H1 (cell line): ENCODE measurements at regions not wholly inside any gene's neighbourhood (a gene's known extent, or its start where the extent isn't known, plus 50 kb on each side); places are given as distances from the start of the nearest gene placed in this dataset.

Experiments
- ATF2 ChIP-seq: IDR thresholded peaks from 2 replicates; pipeline ENCODE4 v1.6.1; 2012; ENCODE audit warnings: low read length, inconsistent platforms
- CEBPB ChIP-seq: IDR thresholded peaks from 2 replicates; pipeline ENCODE4 v1.6.1; 2012; ENCODE audit warnings: low read depth, low read length
- CTCF ChIP-seq, 3 experiments: IDR thresholded peaks; 1 replicate in 2 of 3; 2 replicates in 1 of 3; pipeline versions ENCODE4 v1.5.1 to v1.6.1; 2011; ENCODE audit warnings: low read length in 3 of 3, mild to moderate bottlenecking in 3 of 3, inconsistent platforms in 2 of 3, low read depth in 1 of 3, moderate library complexity in 1 of 3; ENCODE audit not compliant: insufficient read depth in 1 of 3; ENCODE audit errors: control extremely low read depth in 1 of 3
- EZH2 ChIP-seq: fragments of 200-600 bp; sonication (generic); IDR thresholded peaks from 2 replicates; pipeline ENCODE4 v1.7.1; 2012; ENCODE audit warnings: low read depth, mild to moderate bottlenecking, moderate library complexity, low read length, inconsistent platforms; ENCODE audit not compliant: severe bottlenecking
- MAX ChIP-seq: IDR thresholded peaks from 2 replicates; pipeline ENCODE4 v1.6.1; 2012; ENCODE audit warnings: inconsistent platforms
- NRF1 ChIP-seq: IDR thresholded peaks from 2 replicates; pipeline ENCODE4 v1.6.1; 2011; ENCODE audit warnings: mild to moderate bottlenecking, low read depth, low read length, improper control_type of control experiment
- POLR2A ChIP-seq, 2 experiments: IDR thresholded peaks; 1 replicate in 1 of 2; 2 replicates in 1 of 2; pipeline ENCODE4 v1.6.1; 2011; ENCODE audit warnings: low read depth in 2 of 2, low read length in 2 of 2, mild to moderate bottlenecking in 2 of 2; ENCODE audit errors: control extremely low read depth in 1 of 2
- POLR2AphosphoS5 ChIP-seq: IDR thresholded peaks from 2 replicates; pipeline ENCODE4 v1.6.1; 2011; ENCODE audit warnings: low read depth, low read length
- SRF ChIP-seq: IDR thresholded peaks from 2 replicates; pipeline ENCODE4 v1.6.1; 2011; ENCODE audit warnings: mild to moderate bottlenecking, low read depth, low read length, moderate library complexity
- YY1 ChIP-seq: IDR thresholded peaks from 2 replicates; pipeline ENCODE4 v1.6.1; 2011; ENCODE audit warnings: low read depth, mild to moderate bottlenecking, low read length

GRCh38 chr11:29300420-29300819, 716.4 kb downstream of the KCNA4 start:
- TF ChIP-seq CTCF (IDR thresholded peaks at IDR 0.05; ENCODE audit: control extremely low read depth in 1 of 3, insufficient read depth in 1 of 3, low read depth in 1 of 3, low read length in 3 of 3) (no peak), POLR2AphosphoS5 (no peak), EZH2 (no peak), POLR2A (IDR thresholded peaks at IDR 0.05; ENCODE audit: control extremely low read depth in 1 of 2, low read depth in 2 of 2, low read length in 2 of 2) (no peak), SRF (no peak), YY1 (no peak), CEBPB (no peak), MAX (no peak), ATF2 (no peak), NRF1 (no peak)
